CD4-positive, alpha-beta memory T cell (primary cell): ENCODE measurements at regions not wholly inside any gene's neighbourhood (a gene's known extent, or its start where the extent isn't known, plus 50 kb on each side); places are given as distances from the start of the nearest gene placed in this dataset.
A peak's percentile ranks its signal among the peaks of the same experiment; 100 is the strongest.
"Not testable (repeated sequence)": the region's sequence is repeated elsewhere in the genome, so short reads cannot be mapped to it uniquely, and the experiment has no call there.

Experiments used
- CTCF ChIA-PET: fragments of 350-600 bp; sonication (Branson Sonifier 250); formaldehyde crosslinking; loops from one replicate; lab custom pipeline; 2021; ENCODE audit warnings: inconsistent platforms; ENCODE audit not compliant: partially characterized antibody; lab: Charles Lee
- POLR2A ChIA-PET: fragments of 350-600 bp; sonication (Branson Sonifier 250); formaldehyde crosslinking; loops from one replicate; lab custom pipeline; 2021; ENCODE audit not compliant: partially characterized antibody; lab: Charles Lee
- DNase-seq, 5 donors: peaks; one replicate each; pipeline versions ENCODE4 v3.0.0 to v3.0.0-alpha.2; 2020 to 2022; ENCODE audit warnings: mixed read lengths in 1 of 5
- H3K27ac ChIP-seq: one replicate; pipeline ENCODE4 v1.7.0; 2013; ENCODE audit warnings: low read depth, low read length
- H3K27me3 ChIP-seq: 2 replicates; pipeline ENCODE4 v1.7.0; 2013; ENCODE audit warnings: mild to moderate bottlenecking, low read length, moderate library complexity; ENCODE audit not compliant: insufficient read depth
- H3K36me3 ChIP-seq: 2 replicates; pipeline ENCODE4 v1.7.0; 2013; ENCODE audit warnings: mild to moderate bottlenecking, low read length, moderate library complexity; ENCODE audit not compliant: insufficient read depth
- H3K4me1 ChIP-seq: 2 replicates; pipeline ENCODE4 v1.7.0; 2013; ENCODE audit warnings: mild to moderate bottlenecking, low read length, moderate library complexity; ENCODE audit not compliant: insufficient read depth
- H3K4me3 ChIP-seq, 2 donors: one replicate each; pipeline ENCODE4 v1.7.0; 2013; ENCODE audit warnings: low read length in 2 of 2, mild to moderate bottlenecking in 1 of 2
- H3K9me3 ChIP-seq, 2 donors: one replicate each; pipeline ENCODE4 v1.7.0; 2013; ENCODE audit warnings: low read length in 2 of 2, control low read depth in 1 of 2; ENCODE audit not compliant: control insufficient read depth in 1 of 2
- H3K27ac Mint-ChIP-seq, 7 donors: one replicate each; pipeline ENCODE4 v1.8.0; 2020 to 2021; ENCODE audit warnings: mixed read lengths in 7 of 7, mild to moderate bottlenecking in 6 of 7, inconsistent platforms in 3 of 7, moderate library complexity in 3 of 7
- H3K27me3 Mint-ChIP-seq, 2 donors: one replicate each; pipeline ENCODE4 v1.8.0; 2020 to 2021; ENCODE audit warnings: mixed read lengths in 2 of 2
- H3K36me3 Mint-ChIP-seq, 2 donors: one replicate each; pipeline ENCODE4 v1.8.0; 2020 to 2021; ENCODE audit warnings: mixed read lengths in 2 of 2, inconsistent platforms in 1 of 2, mild to moderate bottlenecking in 1 of 2
- H3K4me1 Mint-ChIP-seq, 4 donors: one replicate each; pipeline ENCODE4 v1.8.0; 2020 to 2021; ENCODE audit warnings: mixed read lengths in 4 of 4, mild to moderate bottlenecking in 1 of 4
- H3K4me3 Mint-ChIP-seq, 8 donors: one replicate each; pipeline ENCODE4 v1.8.0; 2020 to 2021; ENCODE audit warnings: mixed read lengths in 8 of 8, mild to moderate bottlenecking in 7 of 8, moderate library complexity in 6 of 8, inconsistent platforms in 3 of 8
- H3K9me3 Mint-ChIP-seq, 8 donors: one replicate each; pipeline ENCODE4 v1.8.0; 2020 to 2021; ENCODE audit warnings: mixed read lengths in 8 of 8, mild to moderate bottlenecking in 5 of 8, inconsistent platforms in 3 of 8, moderate library complexity in 1 of 8
- intact Hi-C: fragments of 100-400 bp; cut with micrococcal nuclease; formaldehyde crosslinking; loops from one replicate; pipeline ENCODE4 v1.15.1; 2023

GRCh38 chr12:115801871-115802270, 475.6 kb downstream of the MED13L start:
- POLR2A ChIA-PET = no interaction called here
- peaks cover 0 to 8% (median 2%) of the 10 kb centered on the region in 8 donors for H3K9me3 Mint-ChIP-seq
- DNase-seq = no peak

GRCh38 chr12:115799610-115800009, 477.9 kb downstream of the MED13L start:
- Histone ChIP-seq H3K4me3 (no peak overlapping the region), H3K27me3 (no peaks in the 10 kb centered on the region), H3K36me3 (no peaks in the 10 kb centered on the region), H3K9me3 (no peaks in the 10 kb centered on the region), H3K4me1 (no peaks in the 10 kb centered on the region), H3K27ac (no peak overlapping the region)
- Mint-ChIP-seq H3K36me3 (no peaks in the 10 kb centered on the region), H3K4me3 (no peak overlapping the region), H3K27me3 (peaks cover 4% of the 10 kb centered on the region in 2 donors), H3K9me3 (peaks cover 0 to 4% (median 1%) of the 10 kb centered on the region in 8 donors), H3K4me1 (no peaks in the 10 kb centered on the region), H3K27ac (peak overlapping the region in 1 of 7 donors; percentile 25)
- POLR2A ChIA-PET = no interaction called here
- no peak for DNase-seq
- CTCF ChIA-PET = no interaction called here
- intact Hi-C loops = no loop called here

More at GRCh38 chr12:115801871-115802270, 475.6 kb downstream of the MED13L start:
- no peaks in the 10 kb centered on the region for H3K27me3 ChIP-seq
- no peaks in the 10 kb centered on the region for H3K9me3 ChIP-seq
- H3K4me1 ChIP-seq = no peaks in the 10 kb centered on the region
- no peak overlapping the region for H3K27ac ChIP-seq
- intact Hi-C loops = no loop called here
- Mint-ChIP-seq H3K36me3 (no peaks in the 10 kb centered on the region), H3K4me3 (no peak overlapping the region), H3K4me1 (no peaks in the 10 kb centered on the region), H3K27me3 (no peaks in the 10 kb centered on the region), H3K27ac (no peak overlapping the region)
- H3K4me3 ChIP-seq = no peak overlapping the region
- CTCF ChIA-PET = no interaction called here
- H3K36me3 ChIP-seq = no peaks in the 10 kb centered on the region

- DNase-seq = no peak
- intact Hi-C loops = no loop called here
- H3K27ac Mint-ChIP-seq = no peak overlapping the region
- no peak overlapping the region for H3K4me3 ChIP-seq
- POLR2A ChIA-PET = no interaction called here
- H3K27me3 Mint-ChIP-seq = peaks cover 4 to 5% of the 10 kb centered on the region in 2 donors
- H3K9me3 Mint-ChIP-seq = peaks cover 0 to 4% (median 2%) of the 10 kb centered on the region in 8 donors
- H3K36me3 ChIP-seq = no peaks in the 10 kb centered on the region
- H3K9me3 ChIP-seq = no peaks in the 10 kb centered on the region
- CTCF ChIA-PET = no interaction called here
- no peaks in the 10 kb centered on the region for H3K36me3 Mint-ChIP-seq
- H3K4me3 Mint-ChIP-seq = no peak overlapping the region
- H3K4me1 Mint-ChIP-seq = no peaks in the 10 kb centered on the region
- H3K4me1 ChIP-seq = no peaks in the 10 kb centered on the region
- H3K27me3 ChIP-seq = no peaks in the 10 kb centered on the region
- H3K27ac ChIP-seq = no peak overlapping the region
Measured at GRCh38 chr12:115798309-115798917, 479.1 kb downstream of the MED13L start.

GRCh38 chr12:115794659-115795081, 482.8 kb downstream of the MED13L start:
- DNase-seq = no peak
- CTCF ChIA-PET = no interaction called here
- Histone ChIP-seq H3K9me3 (no peaks in the 10 kb centered on the region), H3K4me1 (no peaks in the 10 kb centered on the region), H3K27me3 (no peaks in the 10 kb centered on the region), H3K27ac (no peak overlapping the region), H3K36me3 (no peaks in the 10 kb centered on the region), H3K4me3 (no peak overlapping the region)
- Mint-ChIP-seq H3K4me1 (no peaks in the 10 kb centered on the region), H3K9me3 (peaks cover 0 to 5% (median 0%) of the 10 kb centered on the region in 8 donors), H3K27ac (no peak overlapping the region), H3K27me3 (peaks cover 5 to 10% of the 10 kb centered on the region in 2 donors), H3K4me3 (no peak overlapping the region), H3K36me3 (no peaks in the 10 kb centered on the region)
- intact Hi-C loops = no loop called here
- POLR2A ChIA-PET = no interaction called here

- no peaks in the 10 kb centered on the region for H3K9me3 ChIP-seq
- CTCF ChIA-PET = no interaction called here
- H3K27ac ChIP-seq = no peak overlapping the region
- no peak for DNase-seq
- H3K4me1 ChIP-seq = no peaks in the 10 kb centered on the region
- Mint-ChIP-seq H3K9me3 (peaks cover 0 to 5% (median 0%) of the 10 kb centered on the region in 8 donors), H3K36me3 (no peaks in the 10 kb centered on the region), H3K4me3 (no peak overlapping the region), H3K4me1 (no peaks in the 10 kb centered on the region), H3K27ac (no peak overlapping the region), H3K27me3 (peaks cover 9 to 10% of the 10 kb centered on the region in 2 donors)
- intact Hi-C loops = no loop called here
- POLR2A ChIA-PET = no interaction called here
- H3K36me3 ChIP-seq = no peaks in the 10 kb centered on the region
- no peak overlapping the region for H3K4me3 ChIP-seq
- H3K27me3 ChIP-seq = no peaks in the 10 kb centered on the region
Measured at GRCh38 chr12:115791331-115791730, 486.2 kb downstream of the MED13L start.

- Histone ChIP-seq H3K27ac (no peak overlapping the region), H3K36me3 (no peaks in the 10 kb centered on the region), H3K9me3 (no peaks in the 10 kb centered on the region), H3K4me3 (no peak overlapping the region), H3K27me3 (no peaks in the 10 kb centered on the region), H3K4me1 (no peaks in the 10 kb centered on the region)
- Mint-ChIP-seq H3K27me3 (peaks cover 8% of the 10 kb centered on the region in 2 donors), H3K36me3 (no peaks in the 10 kb centered on the region), H3K4me1 (no peaks in the 10 kb centered on the region), H3K27ac (no peak overlapping the region), H3K9me3 (peaks cover 0 to 3% (median 0%) of the 10 kb centered on the region in 8 donors), H3K4me3 (no peak overlapping the region)
- CTCF ChIA-PET = no interaction called here
- POLR2A ChIA-PET = no interaction called here
- DNase-seq = no peak
- intact Hi-C loops = no loop called here
Measured at GRCh38 chr12:115790526-115790925, 487.0 kb downstream of the MED13L start.

GRCh38 chr12:115786490-115786889, 491.0 kb downstream of the MED13L start:
- H3K36me3 ChIP-seq, H3K4me3 Mint-ChIP-seq, H3K9me3 Mint-ChIP-seq, H3K36me3 Mint-ChIP-seq, CTCF ChIA-PET, H3K27ac Mint-ChIP-seq, H3K4me3 ChIP-seq, H3K4me1 Mint-ChIP-seq, H3K27me3 Mint-ChIP-seq, H3K27ac ChIP-seq, H3K27me3 ChIP-seq, DNase-seq, H3K9me3 ChIP-seq, intact Hi-C loops, POLR2A ChIA-PET, H3K4me1 ChIP-seq: not testable (repeated sequence)
